GM12878 (cell line): ENCODE measurements at regions not wholly inside any gene's neighbourhood (a gene's known extent, or its start where the extent isn't known, plus 50 kb on each side); places are given as distances from the start of the nearest gene placed in this dataset.

Experiments used
- ATF3 ChIP-seq: IDR thresholded peaks from 2 replicates; pipeline ENCODE4 v1.6.1; 2011; ENCODE audit warnings: low read depth, mild to moderate bottlenecking, low read length, moderate library complexity, borderline replicate concordance; ENCODE audit errors: extremely low read depth
- CTCF ChIP-seq, 3 experiments: IDR thresholded peaks in 2 of 3; conservative IDR thresholded peaks in 1 of 3; 2 replicates each; pipeline ENCODE4 v1.5.1; 2011; ENCODE audit warnings: low read depth in 3 of 3, low read length in 3 of 3, mild to moderate bottlenecking in 3 of 3, control low read depth in 2 of 3, moderate library complexity in 2 of 3, inconsistent platforms in 1 of 3, mixed read lengths in 1 of 3; ENCODE audit not compliant: control insufficient read depth in 2 of 3, insufficient read depth in 1 of 3; ENCODE audit errors: extremely low read depth in 1 of 3
- HDAC6 ChIP-seq: fragments of 200-600 bp; sonication (generic); IDR thresholded peaks from one replicate; pipeline ENCODE4 v1.8.0; 2017; ENCODE audit warnings: antibody characterized with exemption; ENCODE audit not compliant: unreplicated experiment
- MYC ChIP-seq: IDR thresholded peaks from 2 replicates; pipeline ENCODE4 v1.6.1; 2011; ENCODE audit warnings: mild to moderate bottlenecking, low read length, moderate library complexity, inconsistent platforms; ENCODE audit not compliant: insufficient read depth, insufficient replicate concordance, insufficient read length, severe bottlenecking
- POLR2AphosphoS5 ChIP-seq: IDR thresholded peaks from 2 replicates; pipeline ENCODE4 v1.6.1; 2011; ENCODE audit warnings: mild to moderate bottlenecking, low read length, inconsistent platforms
- USF1 ChIP-seq: IDR thresholded peaks from 2 replicates; pipeline ENCODE4 v1.6.1; 2011; ENCODE audit warnings: borderline replicate concordance, low read depth, mild to moderate bottlenecking, moderate library complexity, mixed read lengths, low read length; ENCODE audit not compliant: insufficient read depth; ENCODE audit errors: extremely low read length
- USF2 ChIP-seq: IDR thresholded peaks from 2 replicates; pipeline ENCODE4 v1.6.1; 2011; ENCODE audit warnings: low read depth, low read length, improper control_type of control experiment, borderline replicate concordance

- TF ChIP-seq CTCF (IDR thresholded peaks at IDR 0.05 in 2 of 3, conservative IDR thresholded peaks at IDR 0.05 in 1 of 3; ENCODE audit: control insufficient read depth in 2 of 3, extremely low read depth in 1 of 3, insufficient read depth in 1 of 3, low read depth in 3 of 3, low read length in 3 of 3) (no peak), ATF3 (no peak), HDAC6 (no peak), USF2 (no peak), USF1 (no peak), POLR2AphosphoS5 (no peak), MYC (no peak)
Observed at GRCh38 chr5:89270901-89271300, 387.9 kb upstream of the MEF2C start.
